GM18858 (cell line): ENCODE measurements at regions not wholly inside any gene's neighbourhood (a gene's known extent, or its start where the extent isn't known, plus 50 kb on each side); places are given as distances from the start of the nearest gene placed in this dataset.

ENCODE experiments used
- ATAC-seq: cut with Tn5 transposase; IDR thresholded peaks from one replicate; pipeline ENCODE4 v1.9.1; 2021; ENCODE audit not compliant: unreplicated experiment

GRCh38 chr11:32200136-32200847 is 109.4 kb downstream of the RCN1 start:
- no peak for ATAC-seq

GRCh38 chr11:32204751-32205150 is 113.9 kb downstream of the RCN1 start:
- no peak for ATAC-seq

GRCh38 chr11:32210556-32210955 is 119.7 kb downstream of the RCN1 start:
- ATAC-seq: no peak

- ATAC-seq: no peak
These were observed 122.3 kb downstream of the RCN1 start for GRCh38 chr11:32213223-32213622.

GRCh38 chr11:32215157-32215556 is 124.3 kb downstream of the RCN1 start:
- no peak for ATAC-seq

GRCh38 chr11:32216749-32217148 is 125.9 kb downstream of the RCN1 start:
- no peak for ATAC-seq

GRCh38 chr11:32219320-32219719 is 128.4 kb downstream of the RCN1 start:
- ATAC-seq: no peak

- ATAC-seq: no peak
These were observed 130.7 kb downstream of the RCN1 start for GRCh38 chr11:32221476-32222032.

- no peak for ATAC-seq
These were observed 133.7 kb downstream of the RCN1 start for GRCh38 chr11:32224580-32224979.

- no peak for ATAC-seq
These were observed 134.9 kb downstream of the RCN1 start for GRCh38 chr11:32225571-32226285.

- ATAC-seq: no peak
These were observed 135.6 kb downstream of the RCN1 start for GRCh38 chr11:32226480-32226879.

- no peak for ATAC-seq
These were observed 138.8 kb downstream of the RCN1 start for GRCh38 chr11:32229576-32230240.

- peak; percentile 84 for ATAC-seq
These were observed 141.1 kb downstream of the RCN1 start for GRCh38 chr11:32231909-32232493.

- no peak for ATAC-seq
These were observed 141.6 kb downstream of the RCN1 start for GRCh38 chr11:32232516-32232915.

- ATAC-seq: no peak
These were observed 142.4 kb downstream of the RCN1 start for GRCh38 chr11:32233276-32233675.

- no peak for ATAC-seq
These were observed 143.1 kb downstream of the RCN1 start for GRCh38 chr11:32233928-32234327.

GRCh38 chr11:32244453-32244852 is 153.6 kb downstream of the RCN1 start:
- no peak for ATAC-seq

GRCh38 chr11:32253706-32254105 is 162.8 kb downstream of the RCN1 start:
- ATAC-seq: no peak

GRCh38 chr11:32255841-32256240 is 165.0 kb downstream of the RCN1 start:
- ATAC-seq: no peak

GRCh38 chr11:32256466-32256865 is 165.6 kb downstream of the RCN1 start:
- ATAC-seq: no peak

- peak; percentile 98 for ATAC-seq
These were observed 168.8 kb downstream of the RCN1 start for GRCh38 chr11:32259641-32260081.
